ENCODE measurements at regions not wholly inside any gene's neighbourhood (a gene's known extent, or its start where the extent isn't known, plus 50 kb on each side); places are given as distances from the start of the nearest gene placed in this dataset.
A peak's percentile ranks its signal among the peaks of the same experiment; 100 is the strongest.
"Not testable (repeated sequence)": the region's sequence is repeated elsewhere in the genome, so short reads cannot be mapped to it uniquely, and the experiment has no call there.

DNA sequence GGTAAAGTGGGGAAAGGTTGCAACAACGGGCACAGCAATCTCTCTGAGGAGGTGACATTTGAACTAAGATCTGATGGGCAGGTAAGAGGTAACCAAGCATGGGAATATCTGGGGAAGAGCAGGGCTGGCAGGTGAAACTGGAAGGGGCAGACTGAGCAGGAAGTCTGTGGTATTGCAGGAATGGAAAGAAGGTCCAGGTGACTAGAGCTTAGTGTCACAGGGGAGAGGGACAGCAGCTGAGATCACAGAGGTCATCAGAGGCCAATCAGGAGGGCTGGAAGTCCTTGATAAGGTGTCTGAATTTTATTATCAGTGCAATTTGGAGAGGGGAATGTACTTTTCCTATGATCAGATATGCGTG is 73.3 kb upstream of the DHX40 start:
- Histone ChIP-seq H3K4me3 (no peak overlapping the region), H3K27ac (no peak overlapping the region)

DNA sequence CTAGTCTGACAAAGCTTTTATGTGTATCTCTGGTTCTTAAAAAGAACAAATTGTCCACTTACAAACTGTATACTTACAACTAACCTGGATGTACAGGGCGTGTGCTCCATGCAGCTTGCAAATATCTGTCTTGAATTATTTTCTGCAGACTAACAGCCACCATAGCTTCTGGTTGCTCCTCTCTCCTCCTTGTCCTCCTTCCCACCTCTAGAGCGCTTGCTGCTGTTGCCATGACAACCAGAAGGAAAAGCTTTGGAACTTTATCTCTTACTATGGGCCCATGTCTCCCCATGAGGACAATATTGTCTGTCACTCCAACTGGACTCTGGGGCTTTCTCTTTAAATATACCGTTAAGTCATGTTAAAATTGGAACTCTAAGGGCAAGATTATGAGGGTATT is 71.5 kb upstream of the DHX40 start:
- no peak overlapping the region for H3K27ac ChIP-seq
- H3K4me3 ChIP-seq = no peak overlapping the region

DNA sequence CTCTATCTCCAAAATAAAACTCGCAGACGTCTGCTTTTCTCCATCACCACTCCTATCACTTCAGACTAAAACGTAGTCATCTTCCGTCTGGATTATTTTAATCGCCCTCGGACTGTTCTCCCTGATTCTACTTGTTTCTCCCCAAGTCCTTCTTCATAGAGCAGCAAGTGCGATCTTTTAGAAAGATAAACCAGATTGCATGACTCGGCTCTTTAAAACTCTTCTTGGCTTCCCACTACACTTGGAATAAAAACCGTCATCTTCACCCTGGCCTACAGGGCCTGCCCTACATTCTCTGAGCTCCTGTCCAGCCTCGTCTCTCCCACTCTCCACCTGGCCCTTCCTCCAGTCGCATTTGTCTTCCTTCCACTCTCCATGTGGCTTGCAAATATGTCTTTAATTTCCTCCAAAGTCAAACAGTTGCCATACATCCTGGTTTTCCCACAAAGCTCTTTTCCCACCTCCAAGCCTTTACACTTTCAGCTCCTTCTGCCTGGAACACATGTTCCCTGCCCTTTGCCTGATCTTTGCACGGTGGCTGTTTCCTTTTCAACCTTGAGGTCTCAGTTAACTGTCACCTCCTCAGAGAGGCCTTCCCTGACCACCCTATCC is 70.5 kb upstream of the DHX40 start:
- no peak overlapping the region for H3K27ac ChIP-seq

DNA sequence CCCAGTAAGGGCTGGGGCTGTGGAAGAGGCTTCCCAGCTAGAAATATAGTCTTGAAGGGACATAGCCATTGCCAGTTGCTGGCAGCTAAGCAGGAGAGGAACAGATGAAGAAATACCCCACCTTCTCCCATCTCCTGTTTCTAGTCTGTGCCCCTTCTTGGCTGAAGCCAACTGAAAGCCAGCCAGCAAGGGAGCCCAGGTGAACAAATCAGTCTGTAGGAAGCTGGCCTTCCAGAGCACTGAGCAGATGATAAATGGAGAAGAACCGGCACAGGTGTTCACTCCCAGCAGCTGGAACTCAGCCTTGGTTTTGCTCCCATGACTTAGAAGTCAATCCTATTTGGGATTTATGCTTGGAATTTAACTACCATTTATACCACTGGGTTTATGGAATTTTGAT is 69.2 kb upstream of the DHX40 start:
- Histone ChIP-seq H3K4me3 (no peak overlapping the region), H3K27ac (no peak overlapping the region)

More for the DNA sequence above, 70.5 kb upstream of the DHX40 start:
- H3K4me3 ChIP-seq = no peak overlapping the region

DNA sequence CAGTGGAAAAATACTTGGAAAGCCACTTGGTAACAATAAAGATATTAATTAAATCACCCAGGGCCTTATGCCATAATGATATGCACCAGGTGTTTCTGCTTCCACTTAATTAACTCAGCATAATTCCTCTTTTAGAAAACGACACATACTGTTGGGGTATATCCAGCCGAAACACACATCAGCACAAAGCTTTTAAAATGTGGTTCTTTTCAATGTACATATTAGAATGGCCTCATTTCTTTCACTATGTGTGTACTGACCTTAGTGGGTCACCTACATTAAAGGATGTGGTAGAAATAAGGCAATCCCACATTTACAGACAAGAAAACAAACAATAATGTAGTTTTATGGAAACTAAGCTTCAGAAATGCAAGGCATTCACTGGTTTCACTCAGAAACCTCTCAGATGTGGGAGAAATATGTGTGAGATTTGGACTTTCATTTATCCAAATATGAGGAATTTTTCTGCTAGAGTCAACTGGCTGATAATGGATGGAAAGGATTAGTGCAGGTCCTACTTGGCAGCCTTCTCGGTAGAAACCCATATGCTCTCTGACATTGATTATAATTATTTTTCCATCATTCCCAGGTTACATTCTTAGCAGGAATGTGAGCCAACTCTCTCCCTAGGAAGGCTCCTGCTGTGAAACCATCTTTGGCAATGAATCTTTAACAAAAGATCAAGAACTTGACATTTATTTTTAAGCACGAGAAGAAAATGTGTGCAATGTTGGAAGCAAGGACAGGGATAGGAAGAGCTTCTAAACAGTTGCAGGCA is 66.7 kb upstream of the DHX40 start:
- H3K4me3 ChIP-seq = no peak overlapping the region
- peak overlapping the region in 3 of 21 experiments; percentile 7 to 31 (median 8) for H3K27ac ChIP-seq

DNA sequence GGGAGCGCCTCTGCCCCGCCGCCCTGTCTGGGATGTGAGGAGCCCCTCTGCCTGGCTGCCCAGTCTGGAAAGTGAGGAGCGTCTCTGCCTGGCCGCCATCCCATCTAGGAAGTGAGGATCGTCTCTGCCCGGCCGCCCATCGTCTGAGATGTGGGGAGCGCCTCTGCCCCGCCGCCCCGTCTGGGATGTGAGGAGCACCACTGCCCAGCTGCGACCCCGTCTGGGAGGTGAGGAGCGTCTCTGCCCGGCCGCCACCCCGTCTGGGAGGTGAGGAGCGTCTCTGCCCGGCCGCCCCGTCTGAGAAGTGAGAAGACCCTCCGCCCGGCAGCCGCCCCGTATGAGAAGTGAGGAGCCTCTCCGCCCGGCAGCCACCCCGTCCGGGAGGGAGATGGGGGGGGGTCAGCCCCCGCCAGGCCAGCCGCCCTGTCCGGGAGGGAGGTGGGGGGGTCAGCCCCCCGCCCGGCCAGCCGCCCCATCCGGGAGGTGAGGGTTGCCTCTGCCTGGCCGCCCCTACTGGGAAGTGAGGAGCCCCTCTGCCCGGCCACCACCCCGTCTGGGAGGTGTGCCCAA is 65.2 kb upstream of the DHX40 start:
- not testable (repeated sequence) for H3K4me3 ChIP-seq

DNA sequence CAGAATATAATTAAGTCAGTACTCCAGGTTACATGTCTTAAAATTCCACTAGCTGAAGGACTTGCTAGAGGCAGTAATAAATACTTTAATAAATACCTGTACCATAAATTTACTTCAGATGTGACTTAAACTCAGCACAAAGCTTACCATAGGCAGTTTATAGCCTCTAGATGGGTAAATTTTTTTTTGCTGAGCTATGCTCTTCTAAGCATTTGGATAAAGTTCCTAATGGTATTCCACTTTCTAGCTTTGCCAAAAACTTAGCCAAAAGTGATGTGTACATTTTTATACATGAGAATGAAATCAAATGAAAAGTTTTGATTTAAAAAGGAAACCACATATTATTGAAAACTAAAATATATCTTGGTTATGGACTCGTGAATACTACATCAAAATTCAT is 63.7 kb upstream of the DHX40 start:
- Histone ChIP-seq H3K27ac (no peak overlapping the region), H3K4me3 (no peak overlapping the region)

More for the DNA sequence above, 65.2 kb upstream of the DHX40 start:
- H3K27ac ChIP-seq = not testable (repeated sequence)

DNA sequence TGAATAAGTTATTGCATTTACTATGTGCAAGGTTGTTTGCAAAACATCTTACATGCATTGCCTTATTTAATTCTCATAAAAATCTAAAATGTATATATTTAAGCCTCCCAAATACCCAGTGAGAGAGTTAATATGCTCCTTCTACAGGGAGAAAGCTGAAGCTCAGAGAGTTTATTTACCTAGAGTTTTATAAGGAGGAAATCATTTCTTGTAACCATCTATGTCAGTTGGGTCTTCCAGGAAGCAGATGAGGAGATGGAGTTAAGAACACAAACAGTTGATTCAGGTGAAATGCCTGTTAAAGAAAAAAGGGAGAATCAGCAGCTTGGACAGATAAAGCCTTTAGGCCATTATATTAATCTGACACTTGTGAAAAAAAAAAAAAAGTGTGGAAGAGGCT is 62.6 kb upstream of the DHX40 start:
- no peak overlapping the region for H3K27ac ChIP-seq
- no peak overlapping the region for H3K4me3 ChIP-seq

DNA sequence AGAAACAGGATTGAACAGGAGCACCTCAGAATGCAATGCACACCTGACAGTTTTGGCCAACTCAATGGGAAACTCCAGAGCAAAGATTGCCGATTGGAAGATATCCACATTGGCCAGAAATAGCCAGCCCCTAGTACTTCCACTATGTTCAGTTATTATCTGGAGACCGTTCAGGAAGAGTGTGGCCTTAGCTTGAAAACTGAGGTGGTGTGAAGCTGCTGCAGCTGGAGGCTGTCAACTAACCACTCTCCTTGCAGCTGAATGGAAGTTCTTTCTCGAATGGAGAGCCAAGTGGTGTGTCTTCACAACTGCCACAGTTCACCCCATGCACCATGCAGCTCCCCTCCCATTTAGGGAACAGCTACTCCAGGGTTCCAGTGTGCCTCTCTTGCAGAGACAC is 61.9 kb upstream of the DHX40 start:
- H3K27ac ChIP-seq = no peak overlapping the region
- no peak overlapping the region for H3K4me3 ChIP-seq

DNA sequence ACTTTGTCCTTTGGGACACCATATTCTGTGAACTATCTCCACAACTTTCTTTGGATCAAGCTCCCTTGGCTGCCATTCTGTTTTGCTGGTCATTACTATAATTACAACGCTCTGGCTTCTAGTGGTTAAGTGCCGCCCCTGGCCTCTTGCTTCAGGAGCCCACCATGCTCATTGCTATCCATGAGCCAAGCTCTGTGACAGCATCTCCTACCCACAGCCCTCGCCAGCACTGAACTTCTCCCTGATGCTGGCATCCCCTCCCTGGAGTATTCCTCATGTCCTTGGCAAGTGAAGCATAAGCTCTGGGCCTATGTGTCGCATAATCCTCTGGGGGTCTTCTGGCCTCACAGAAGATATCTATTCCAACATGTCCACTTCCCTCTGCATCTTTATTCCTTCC is 60.6 kb upstream of the DHX40 start:
- Histone ChIP-seq H3K4me3 (no peak overlapping the region), H3K27ac (no peak overlapping the region)

DNA sequence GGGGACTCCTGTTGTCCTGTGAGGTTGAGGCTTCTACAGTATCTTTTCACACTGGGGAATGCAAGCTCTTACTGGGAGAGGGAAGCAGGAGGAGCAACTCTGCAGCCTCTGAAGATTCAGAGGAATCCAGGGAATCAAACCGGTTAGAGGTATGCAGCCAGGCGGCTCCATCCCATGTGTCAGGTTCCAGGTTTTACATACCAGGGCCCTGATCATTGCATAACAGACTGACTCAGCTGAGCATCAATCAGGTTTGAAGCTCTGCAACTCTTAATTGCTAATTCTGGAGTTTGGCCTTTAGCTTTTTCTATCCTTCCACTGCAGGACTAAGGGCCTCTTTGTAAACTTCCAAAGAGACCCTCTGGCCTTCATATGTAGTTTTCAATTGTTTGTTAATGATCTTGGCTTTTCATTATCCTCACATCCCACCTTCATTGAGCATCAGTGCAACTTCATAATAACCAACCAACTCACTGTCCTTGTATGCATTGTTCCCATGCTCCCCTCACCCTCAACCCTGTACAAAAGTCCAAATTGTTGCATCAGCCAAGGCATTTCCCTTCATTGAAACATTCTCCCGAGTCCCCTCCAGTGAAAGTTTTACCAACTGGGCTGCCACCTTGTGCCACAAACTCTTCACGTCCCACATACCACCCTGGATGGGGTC is 59.7 kb upstream of the DHX40 start:
- Histone ChIP-seq H3K4me3 (no peak overlapping the region), H3K27ac (peak overlapping the region in 1 of 21 experiments; percentile 60)

DNA sequence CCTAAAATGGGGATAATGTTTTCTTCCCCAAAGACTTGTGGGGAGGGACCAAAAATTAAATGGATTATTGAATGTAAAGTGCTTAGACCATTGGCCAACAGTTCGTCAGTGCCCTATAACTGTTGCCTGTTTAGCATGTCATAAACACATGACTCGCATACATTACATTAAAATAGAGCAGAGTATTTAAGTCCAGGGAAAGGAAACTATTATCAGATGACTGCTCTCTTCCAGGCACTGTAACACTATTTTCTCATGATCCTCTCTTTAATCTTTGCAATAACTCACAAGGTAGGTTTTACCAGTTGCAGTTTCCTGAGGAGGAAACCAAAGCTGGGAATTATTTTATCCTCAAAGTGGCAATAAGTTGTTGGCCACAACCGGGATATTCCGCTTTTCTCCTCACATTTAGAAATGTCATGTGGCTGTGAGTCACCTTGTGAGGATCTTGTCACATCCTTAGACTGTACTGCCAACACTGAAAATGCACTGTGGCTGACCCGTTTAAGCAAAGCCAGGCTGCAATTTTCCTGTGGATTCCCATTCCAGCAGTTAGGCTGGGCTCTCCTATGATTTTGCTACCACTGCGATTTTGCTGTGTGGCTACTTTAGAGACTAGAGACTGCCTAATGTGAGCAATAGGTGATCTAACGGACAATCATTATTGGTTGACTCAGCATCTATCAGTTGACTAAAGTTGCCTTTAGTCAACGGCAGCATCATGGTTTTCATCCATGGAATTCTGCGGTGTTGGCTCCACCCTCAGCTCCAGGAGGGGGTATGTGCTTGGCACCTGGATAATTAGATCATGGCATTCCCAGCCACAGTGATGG is 58.3 kb upstream of the DHX40 start:
- Histone ChIP-seq H3K4me3 (no peak overlapping the region), H3K27ac (peak overlapping the region in 10 of 21 experiments; percentile 3 to 69 (median 40))

DNA sequence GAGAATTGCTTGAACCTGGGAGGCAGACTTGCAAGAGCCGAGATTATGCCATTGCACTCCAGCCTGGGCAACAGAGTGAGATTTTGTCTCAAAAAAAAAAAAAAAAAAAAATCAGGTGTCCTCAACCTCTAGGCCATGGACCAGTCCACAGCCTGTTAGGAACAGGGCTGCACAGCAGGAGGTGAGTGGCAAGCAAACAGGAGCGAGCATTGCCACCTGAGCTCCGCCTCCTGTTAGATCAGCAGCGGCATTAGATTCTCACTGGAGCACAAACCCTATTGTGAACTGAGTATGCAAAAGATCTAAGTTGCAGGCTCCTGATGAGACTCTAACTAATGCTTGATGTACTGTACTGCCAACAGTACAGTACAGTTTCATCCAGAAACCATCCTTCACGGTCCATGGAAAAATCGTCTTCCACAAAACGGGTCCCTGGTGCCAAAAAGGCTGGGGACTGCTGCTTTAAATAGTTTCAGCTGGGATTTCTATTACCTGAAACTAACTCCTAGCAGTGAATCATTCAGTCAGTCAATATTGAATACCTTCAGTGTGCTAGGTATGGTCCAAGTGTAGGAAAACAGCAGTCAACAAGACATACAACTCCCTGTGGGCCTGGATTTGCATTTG is 56.3 kb upstream of the DHX40 start:
- no peak overlapping the region for H3K27ac ChIP-seq
- H3K4me3 ChIP-seq = no peak overlapping the region

DNA sequence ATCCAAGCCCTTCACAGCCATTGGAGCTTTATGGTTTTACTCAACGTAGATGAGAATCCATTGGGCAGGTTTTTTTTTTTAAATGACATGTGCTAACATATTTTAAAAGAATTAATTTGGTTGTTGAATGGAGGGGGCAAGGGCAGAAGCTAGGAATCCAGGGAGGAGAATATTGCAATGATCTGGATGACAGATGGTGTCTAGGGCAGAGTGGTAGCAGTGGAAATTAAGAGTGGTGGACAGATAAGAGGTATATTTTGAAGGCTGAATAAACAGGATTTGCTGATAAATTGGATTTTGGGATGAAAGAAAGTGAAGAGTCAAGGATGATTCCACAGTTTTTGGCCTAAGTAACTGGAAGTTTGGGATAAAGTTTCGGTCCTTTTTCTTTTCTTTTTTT is 54.8 kb upstream of the DHX40 start:
- Histone ChIP-seq H3K4me3 (no peak overlapping the region), H3K27ac (no peak overlapping the region)

DNA sequence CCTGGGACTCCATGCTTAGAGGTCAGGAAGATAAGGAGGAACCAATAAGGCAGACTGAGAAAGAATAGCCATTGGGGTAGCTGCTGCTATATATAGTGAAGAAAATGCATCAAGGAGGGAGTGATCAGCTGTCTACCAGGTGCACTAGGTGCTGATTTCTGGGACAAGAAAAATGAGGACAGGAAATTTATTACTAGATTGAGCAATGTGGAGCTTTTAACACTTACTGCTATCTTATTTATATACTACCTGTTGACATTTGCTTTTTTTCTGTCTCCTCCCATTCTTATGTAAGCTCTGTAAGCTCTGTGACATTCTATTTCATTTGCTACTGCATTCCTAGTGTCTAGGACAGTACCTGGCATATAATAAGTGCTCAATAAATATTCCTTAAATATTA is 53.7 kb upstream of the DHX40 start:
- Histone ChIP-seq H3K27ac (no peak overlapping the region), H3K4me3 (no peak overlapping the region)

DNA sequence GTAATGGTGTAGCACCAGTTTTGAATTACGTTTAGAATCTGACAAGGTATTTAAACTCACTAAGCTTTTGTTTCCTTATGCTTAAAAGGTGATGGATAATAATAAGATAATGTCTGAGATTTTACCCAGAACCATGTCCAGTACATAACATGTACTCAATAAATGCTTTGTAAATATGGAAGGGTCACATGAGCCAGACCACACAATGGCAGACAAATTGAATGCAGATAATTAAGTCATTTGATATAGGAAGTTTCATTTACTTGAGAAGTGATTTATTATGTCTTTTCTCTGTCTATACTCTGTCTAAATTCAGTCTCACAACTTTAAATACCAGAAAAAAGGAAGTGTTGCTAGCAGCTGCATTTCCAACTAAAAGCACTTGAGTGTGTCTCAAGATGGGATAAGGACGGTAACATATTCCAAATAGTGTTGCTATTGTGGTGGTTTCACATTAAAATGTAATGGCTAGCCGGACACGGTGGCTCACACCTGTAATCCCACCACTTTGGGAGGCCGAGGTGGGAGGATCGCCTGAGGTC is 52.5 kb upstream of the DHX40 start:
- no peak overlapping the region for H3K27ac ChIP-seq
- no peak overlapping the region for H3K4me3 ChIP-seq

DNA sequence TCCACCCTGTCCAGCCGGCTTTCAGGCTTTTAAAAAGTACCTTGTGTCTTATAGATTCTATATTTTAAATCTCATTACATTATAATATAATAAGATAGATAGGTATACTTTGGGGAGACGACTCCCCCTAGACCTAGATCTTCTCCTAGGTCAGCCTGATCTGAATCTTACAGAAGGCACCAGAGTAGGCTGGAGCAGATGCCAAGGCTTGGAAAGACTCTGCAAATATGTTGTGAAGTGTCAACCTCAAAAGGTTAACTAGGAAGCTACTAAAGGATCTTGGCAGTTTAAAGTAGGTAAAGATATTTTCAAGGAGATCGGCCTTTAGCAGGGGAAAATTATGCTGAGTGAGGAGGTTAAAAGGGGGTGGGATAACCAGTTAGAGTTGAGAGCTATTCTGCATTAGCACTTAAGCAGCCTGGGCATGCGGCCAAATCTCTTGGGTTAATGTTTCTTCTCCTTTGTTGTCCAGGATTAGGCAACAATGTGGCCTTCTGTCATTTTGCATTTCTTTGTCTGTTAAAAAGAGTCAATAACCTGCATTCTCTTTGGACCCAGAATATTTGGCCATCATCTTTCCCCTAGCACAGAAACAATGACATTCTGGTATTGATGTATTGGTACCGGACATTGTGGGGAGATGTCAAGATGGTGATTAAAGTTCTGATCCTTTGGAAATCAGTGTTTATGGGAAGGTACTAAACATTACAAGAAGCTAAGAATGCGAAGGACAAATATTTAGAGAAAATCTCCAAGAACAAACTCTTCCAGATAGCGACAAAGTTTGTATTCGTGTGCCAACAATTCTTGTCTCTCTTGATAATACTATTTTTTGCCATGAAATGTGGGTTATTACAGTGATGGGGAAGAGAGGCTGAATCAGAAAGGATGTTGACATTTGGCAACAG is 51.2 kb upstream of the DHX40 start:
- no peak overlapping the region for H3K4me3 ChIP-seq
- H3K27ac ChIP-seq = peak overlapping the region in 4 of 21 experiments; percentile 3 to 51 (median 16)

Data from skin epidermis (tissue), 12 donors.